ENCODE measurements at regions not wholly inside any gene's neighbourhood (a gene's known extent, or its start where the extent isn't known, plus 50 kb on each side); places are given as distances from the start of the nearest gene placed in this dataset.

- no peak for TF ChIP-seq CTCF (IDR thresholded peaks at IDR 0.05; ENCODE audit: unreplicated experiment)
- Mint-ChIP-seq H3K27me3 (ENCODE audit: insufficient read depth, unreplicated experiment) (no peaks in the 10 kb centered on the region), H3K9me3 (ENCODE audit: unreplicated experiment) (peaks cover 7% of the 10 kb centered on the region), H3K36me3 (ENCODE audit: insufficient read depth, unreplicated experiment) (no peaks in the 10 kb centered on the region), H3K4me3 (ENCODE audit: unreplicated experiment) (no peak overlapping the region), H3K27ac (ENCODE audit: low read depth, unreplicated experiment) (no peak overlapping the region), H3K4me1 (ENCODE audit: insufficient read depth, unreplicated experiment) (no peaks in the 10 kb centered on the region)
- ChIA-PET POLR2A (no interaction called here), CTCF (no interaction called here)
- no peak for DNase-seq (ENCODE audit: unreplicated experiment)
- intact Hi-C loops (cut with micrococcal nuclease), result no loop called here
- no TSS peak for BruUV-seq (replicated peaks)
Observed at GRCh38 chr12:59873136-59873535, 277.3 kb downstream of the SLC16A7 start.

GRCh38 chr12:59874781-59875180 is 279.0 kb downstream of the SLC16A7 start:
- POLR2A ChIA-PET, result no interaction called here
- intact Hi-C loops (cut with micrococcal nuclease), result no loop called here
- no peaks in the 10 kb centered on the region for H3K36me3 Mint-ChIP-seq (ENCODE audit: insufficient read depth, unreplicated experiment)
- no peak overlapping the region for H3K4me3 Mint-ChIP-seq (ENCODE audit: unreplicated experiment)
- CTCF ChIA-PET, result no interaction called here
- no peak for TF ChIP-seq CTCF (IDR thresholded peaks at IDR 0.05; ENCODE audit: unreplicated experiment)
- H3K4me1 Mint-ChIP-seq (ENCODE audit: insufficient read depth, unreplicated experiment), result no peaks in the 10 kb centered on the region
- no peak overlapping the region for H3K27ac Mint-ChIP-seq (ENCODE audit: low read depth, unreplicated experiment)
- DNase-seq (ENCODE audit: unreplicated experiment), result no peak
- no peaks in the 10 kb centered on the region for H3K27me3 Mint-ChIP-seq (ENCODE audit: insufficient read depth, unreplicated experiment)
- H3K9me3 Mint-ChIP-seq (ENCODE audit: unreplicated experiment), result peaks cover 6% of the 10 kb centered on the region
- BruUV-seq (replicated peaks), result no TSS peak

GRCh38 chr12:59886131-59886733 is 290.4 kb downstream of the SLC16A7 start:
- BruUV-seq (replicated peaks), result no TSS peak
- Mint-ChIP-seq H3K27ac (ENCODE audit: low read depth, unreplicated experiment) (no peak overlapping the region), H3K9me3 (ENCODE audit: unreplicated experiment) (no peaks in the 10 kb centered on the region), H3K4me1 (ENCODE audit: insufficient read depth, unreplicated experiment) (no peaks in the 10 kb centered on the region), H3K27me3 (ENCODE audit: insufficient read depth, unreplicated experiment) (no peaks in the 10 kb centered on the region), H3K36me3 (ENCODE audit: insufficient read depth, unreplicated experiment) (no peaks in the 10 kb centered on the region), H3K4me3 (ENCODE audit: unreplicated experiment) (no peak overlapping the region)
- intact Hi-C loops (cut with micrococcal nuclease), result no loop called here
- CTCF ChIA-PET, result interaction anchor here (0.6 kb wide), 1 partner anchor 23 kb away, joined by 3 read pairs; no protein-coding TSS in a partner anchor
- no peak for TF ChIP-seq CTCF (IDR thresholded peaks at IDR 0.05; ENCODE audit: unreplicated experiment)
- no peak for DNase-seq (ENCODE audit: unreplicated experiment)
- POLR2A ChIA-PET, result interaction anchor here (0.6 to 0.8 kb wide), 2 partner anchors 42 kb away, joined by 3 read pairs; no protein-coding TSS in a partner anchor

- CTCF ChIA-PET, result interaction anchor here (0.6 kb wide), 1 partner anchor 22 kb away, joined by 3 read pairs; no protein-coding TSS in a partner anchor
- BruUV-seq (replicated peaks), result no TSS peak
- H3K36me3 Mint-ChIP-seq (ENCODE audit: insufficient read depth, unreplicated experiment), result no peaks in the 10 kb centered on the region
Observed at GRCh38 chr12:59887178-59887577, 291.3 kb downstream of the SLC16A7 start.

More at GRCh38 chr12:59887178-59887577, 291.3 kb downstream of the SLC16A7 start:
- no peak for DNase-seq (ENCODE audit: unreplicated experiment)
- no peaks in the 10 kb centered on the region for H3K4me1 Mint-ChIP-seq (ENCODE audit: insufficient read depth, unreplicated experiment)
- no peak overlapping the region for H3K4me3 Mint-ChIP-seq (ENCODE audit: unreplicated experiment)
- intact Hi-C loops (cut with micrococcal nuclease), result no loop called here
- H3K27me3 Mint-ChIP-seq (ENCODE audit: insufficient read depth, unreplicated experiment), result no peaks in the 10 kb centered on the region
- TF ChIP-seq CTCF (IDR thresholded peaks at IDR 0.05; ENCODE audit: unreplicated experiment), result no peak
- POLR2A ChIA-PET, result interaction anchor here (0.6 kb wide), 1 partner anchor 43 kb away, joined by 3 read pairs; no protein-coding TSS in a partner anchor
- no peak overlapping the region for H3K27ac Mint-ChIP-seq (ENCODE audit: low read depth, unreplicated experiment)
- no peaks in the 10 kb centered on the region for H3K9me3 Mint-ChIP-seq (ENCODE audit: unreplicated experiment)

All from MCF 10A (cell line).